Fibroblast of lung (primary cell): ENCODE measurements at regions not wholly inside any gene's neighbourhood (a gene's known extent, or its start where the extent isn't known, plus 50 kb on each side); places are given as distances from the start of the nearest gene placed in this dataset.

Experiments
- DNase-seq, 2 donors: peaks; one replicate each; pipeline versions ENCODE4 v3.0.0 to v3.0.0-alpha.2; 2010; ENCODE audit warnings: low read depth in 2 of 2
- H2AFZ ChIP-seq: 2 replicates; pipeline ENCODE4 v1.5.1; 2012; ENCODE audit warnings: low read length, control low read depth, inconsistent platforms
- H3K27ac ChIP-seq: 2 replicates; pipeline ENCODE4 v1.5.1; 2011; ENCODE audit warnings: low read length, control low read depth; ENCODE audit not compliant: insufficient read depth
- H3K27me3 ChIP-seq: 2 replicates; pipeline ENCODE4 v1.5.1; 2011; ENCODE audit warnings: mild to moderate bottlenecking, low read length; ENCODE audit not compliant: control insufficient read depth, insufficient read depth
- H3K36me3 ChIP-seq: 2 replicates; pipeline ENCODE4 v1.5.1; 2011; ENCODE audit warnings: low read length; ENCODE audit not compliant: control insufficient read depth, insufficient read depth
- H3K4me1 ChIP-seq: 2 replicates; pipeline ENCODE4 v1.5.1; 2011; ENCODE audit warnings: low read length; ENCODE audit not compliant: control insufficient read depth, insufficient read depth; ENCODE audit errors: extremely low read depth
- H3K4me2 ChIP-seq: 2 replicates; pipeline ENCODE4 v1.5.1; 2011; ENCODE audit warnings: low read length, control low read depth; ENCODE audit not compliant: insufficient read depth; ENCODE audit errors: extremely low read depth
- H3K4me3 ChIP-seq, 4 experiments: fragments of 200-600 bp in 1 of 4; sonication (generic) in 1 of 4; replicated peaks in 1 of 4; 2 replicates each; pipeline ENCODE4 v1.5.1; 2011 to 2016; ENCODE audit warnings: low read length in 4 of 4, low read depth in 3 of 4, mild to moderate bottlenecking in 3 of 4, control low read depth in 2 of 4, inconsistent platforms in 1 of 4, mixed read lengths in 1 of 4; ENCODE audit not compliant: insufficient read depth in 1 of 4; ENCODE audit errors: control extremely low read depth in 1 of 4
- H3K79me2 ChIP-seq: 2 replicates; pipeline ENCODE4 v1.5.1; 2012; ENCODE audit warnings: mild to moderate bottlenecking, low read length, inconsistent platforms; ENCODE audit not compliant: control insufficient read depth, insufficient read depth
- H3K9ac ChIP-seq: 2 replicates; pipeline ENCODE4 v1.5.1; 2011; ENCODE audit warnings: mild to moderate bottlenecking, low read length, control low read depth; ENCODE audit not compliant: insufficient read depth
- H3K9me3 ChIP-seq: 2 replicates; pipeline ENCODE4 v1.5.1; 2012; ENCODE audit warnings: low read depth, low read length; ENCODE audit not compliant: control insufficient read depth, insufficient read depth
- H4K20me1 ChIP-seq: 2 replicates; pipeline ENCODE4 v1.5.1; 2011; ENCODE audit warnings: low read length; ENCODE audit not compliant: control insufficient read depth, insufficient read depth; ENCODE audit errors: extremely low read depth
- CTCF ChIP-seq, 2 donors: IDR thresholded peaks in 1 of 2; conservative IDR thresholded peaks in 1 of 2; 1 replicate in 1 of 2; 2 replicates in 1 of 2; pipeline ENCODE4 v1.5.1; 2011 to 2012; ENCODE audit warnings: low read length in 2 of 2, control low read depth in 1 of 2, inconsistent platforms in 1 of 2, low read depth in 1 of 2, mild to moderate bottlenecking in 1 of 2
- EZH2 ChIP-seq: IDR thresholded peaks from 2 replicates; pipeline ENCODE4 v1.5.1; 2012; ENCODE audit warnings: low read length, control low read depth, mild to moderate bottlenecking; ENCODE audit errors: missing control alignments

- no peaks in the 10 kb centered on the region for H3K79me2 ChIP-seq
- no peak overlapping the region for H3K4me3 ChIP-seq
- no peak for TF ChIP-seq EZH2
- TF ChIP-seq CTCF (conservative IDR thresholded peaks at IDR 0.05 in 1 of 2, IDR thresholded peaks at IDR 0.05 in 1 of 2; ENCODE audit: low read depth in 1 of 2, low read length in 2 of 2): no peak
- DNase-seq: no peak
- H3K9ac ChIP-seq: no peak overlapping the region
- no peak overlapping the region for H3K27ac ChIP-seq
- no peak overlapping the region for H2AFZ ChIP-seq
- H3K4me2 ChIP-seq: no peak overlapping the region
- no peaks in the 10 kb centered on the region for H3K36me3 ChIP-seq
- H3K9me3 ChIP-seq: no peaks in the 10 kb centered on the region
- H3K4me1 ChIP-seq: peaks cover 2% of the 10 kb centered on the region
- H4K20me1 ChIP-seq: no peaks in the 10 kb centered on the region
- no peaks in the 10 kb centered on the region for H3K27me3 ChIP-seq
Observed at GRCh38 chr3:147132168-147132567, 274.2 kb downstream of the ZIC4 start.

GRCh38 chr3:147130461-147130860, 275.9 kb downstream of the ZIC4 start:
- peak; percentile 35 to 72 for DNase-seq
- H3K9me3 ChIP-seq: no peaks in the 10 kb centered on the region
- H3K79me2 ChIP-seq: no peaks in the 10 kb centered on the region
- H3K4me3 ChIP-seq: no peak overlapping the region
- no peaks in the 10 kb centered on the region for H3K27me3 ChIP-seq
- no peaks in the 10 kb centered on the region for H4K20me1 ChIP-seq
- H3K4me2 ChIP-seq: peak overlapping the region; percentile 59
- no peak overlapping the region for H3K27ac ChIP-seq
- H3K36me3 ChIP-seq: no peaks in the 10 kb centered on the region
- H3K4me1 ChIP-seq: peaks cover 2% of the 10 kb centered on the region
- no peak overlapping the region for H2AFZ ChIP-seq
- TF ChIP-seq EZH2 (no peak), CTCF (conservative IDR thresholded peaks at IDR 0.05 in 1 of 2, IDR thresholded peaks at IDR 0.05 in 1 of 2; ENCODE audit: low read depth in 1 of 2, low read length in 2 of 2) (no peak)
- H3K9ac ChIP-seq: no peak overlapping the region

- Histone ChIP-seq H3K4me1 (peaks cover 2% of the 10 kb centered on the region), H3K9me3 (no peaks in the 10 kb centered on the region), H3K9ac (no peak overlapping the region), H3K4me2 (no peak overlapping the region), H4K20me1 (no peaks in the 10 kb centered on the region), H3K36me3 (no peaks in the 10 kb centered on the region), H3K79me2 (no peaks in the 10 kb centered on the region), H3K27ac (no peak overlapping the region), H2AFZ (no peak overlapping the region), H3K27me3 (no peaks in the 10 kb centered on the region), H3K4me3 (no peak overlapping the region)
- no peak for DNase-seq
- TF ChIP-seq EZH2 (no peak), CTCF (conservative IDR thresholded peaks at IDR 0.05 in 1 of 2, IDR thresholded peaks at IDR 0.05 in 1 of 2; ENCODE audit: low read depth in 1 of 2, low read length in 2 of 2) (no peak)
Observed at GRCh38 chr3:147129665-147130064, 276.7 kb downstream of the ZIC4 start.
